ENCODE measurements at regions not wholly inside any gene's neighbourhood (a gene's known extent, or its start where the extent isn't known, plus 50 kb on each side); places are given as distances from the start of the nearest gene placed in this dataset.

GRCh38 chr2:64223055-64223454, 78.8 kb upstream of the PELI1 start:
- no peak for TF ChIP-seq REST (IDR thresholded peaks at IDR 0.05; ENCODE audit: unreplicated experiment)
- TF ChIP-seq ZNF462 (CRISPR knock-in tag; IDR thresholded peaks at IDR 0.05) = no peak
- TF ChIP-seq CTCF (conservative IDR thresholded peaks at IDR 0.05; ENCODE audit: low read depth in 2 of 2) = no peak
- no peak for TF ChIP-seq EZH2phosphoT487 (IDR thresholded peaks at IDR 0.05; ENCODE audit: unreplicated experiment)
- no peak for TF ChIP-seq EZH2 (IDR thresholded peaks at IDR 0.05; ENCODE audit: low read depth, unreplicated experiment)
- no peak for TF ChIP-seq ETS1 (IDR thresholded peaks at IDR 0.05)
- no peak for TF ChIP-seq POLR2AphosphoS5 (IDR thresholded peaks at IDR 0.05; ENCODE audit: low read depth)
- peaks cover 48% of the 10 kb centered on the region for H3K4me1 Mint-ChIP-seq

More at GRCh38 chr2:64223055-64223454, 78.8 kb upstream of the PELI1 start:
- ATAC-seq (no peak), DNase-seq (ENCODE audit: low spot score) (no peak)
- H3K27me3 Mint-ChIP-seq (ENCODE audit: insufficient read depth, low read depth, poor library complexity) = no peaks in the 10 kb centered on the region
- no peaks in the 10 kb centered on the region for H3K9me3 Mint-ChIP-seq
- H3K4me3 Mint-ChIP-seq = no peak overlapping the region
- H3K36me3 Mint-ChIP-seq (ENCODE audit: low read depth) = no peaks in the 10 kb centered on the region
- no peaks in the 10 kb centered on the region for H3K27me3 ChIP-seq (ENCODE audit: insufficient read depth)
- H3K4me2 ChIP-seq = no peak overlapping the region
- H3K27ac ChIP-seq (ENCODE audit: low read depth) = no peak overlapping the region
- 0 out of 2 replicates have a peak, but pooled peaks cover 7% of the 10 kb centered on the region for H3F3A ChIP-seq (replicated peaks; ENCODE audit: low read depth)
- no peaks in the 10 kb centered on the region for H3K36me3 ChIP-seq (ENCODE audit: insufficient read depth)
- H3K27ac Mint-ChIP-seq = no peak overlapping the region
- H3K9me2 ChIP-seq (ENCODE audit: insufficient read depth) = no peaks in the 10 kb centered on the region
- H4K20me1 ChIP-seq (replicated peaks; ENCODE audit: insufficient read depth) = no peaks in the 10 kb centered on the region
- peaks cover 57% of the 10 kb centered on the region for H3K4me1 ChIP-seq (ENCODE audit: insufficient read depth)
- H3K79me2 ChIP-seq (replicated peaks; ENCODE audit: insufficient read depth) = no peaks in the 10 kb centered on the region
- no peak overlapping the region for H3K4me3 ChIP-seq
- no peak overlapping the region for H2AFZ ChIP-seq

Measured in GM23338 (cell line).